Body of pancreas (tissue), 4 donors: ENCODE measurements at regions not wholly inside any gene's neighbourhood (a gene's known extent, or its start where the extent isn't known, plus 50 kb on each side); places are given as distances from the start of the nearest gene placed in this dataset.
A peak's percentile ranks its signal among the peaks of the same experiment; 100 is the strongest.

Source experiments
- ATAC-seq: fragments of 150-250 bp; one replicate; pipeline ENCODE4 v1.9.1; 2016
- DNase-seq, 4 donors: peaks; one replicate each; pipeline ENCODE4 v3.0.0-alpha.2; 2019
- H3K27ac ChIP-seq, 4 donors: fragments of 200-600 bp; sonication (generic); 1 replicate in 3 of 4; 2 replicates in 1 of 4; pipeline versions ENCODE4 v1.5.1 to v1.6.1; 2016 to 2019; ENCODE audit warnings: mild to moderate bottlenecking in 1 of 4, mixed read lengths in 1 of 4, moderate library complexity in 1 of 4
- H3K27me3 ChIP-seq, 2 donors: fragments of 200-600 bp; sonication (generic); one replicate each; pipeline ENCODE4 v1.6.0; 2016; ENCODE audit warnings: mild to moderate bottlenecking in 1 of 2
- H3K36me3 ChIP-seq, 2 donors: fragments of 200-600 bp; sonication (generic); replicated peaks in 1 of 2; 2 replicates each; pipeline ENCODE4 v1.5.1; 2016; ENCODE audit warnings: low read depth in 2 of 2; ENCODE audit not compliant: insufficient read depth in 1 of 2
- H3K4me1 ChIP-seq: fragments of 200-600 bp; sonication (generic); one replicate; pipeline ENCODE4 v1.6.0; 2016
- H3K4me3 ChIP-seq, 2 donors: fragments of 200-600 bp; sonication (generic); 1 replicate in 1 of 2; 2 replicates in 1 of 2; pipeline ENCODE4 v1.5.1; 2016 to 2019
- H3K9me3 ChIP-seq, 3 donors: fragments of 200-600 bp; sonication (generic); 1 replicate in 2 of 3; 2 replicates in 1 of 3; pipeline ENCODE4 v1.5.1; 2016
- POLR2A ChIP-seq, 3 donors: fragments of 450-650 bp; IDR thresholded peaks; one replicate each; pipeline ENCODE4 v1.6.1; 2016; ENCODE audit warnings: antibody characterized with exemption in 3 of 3, mild to moderate bottlenecking in 2 of 3
- WGBS, 2 donors: methylation state at CpG; one replicate each; pipeline ENCODE4 v1.1.5; 2017; 5-methylcytosine and 5-hydroxymethylcytosine counted together
- intact Hi-C: fragments of 100-400 bp; cut with DNase I; formaldehyde crosslinking; loops from one replicate; pipeline ENCODE4 v1.15.1; 2023
- TF ChIP-seq, protein P1 (sequence below), 7 experiments: fragments of 450-650 bp in 4 of 7; fragments of 200-600 bp in 3 of 7; sonication (generic) in 3 of 7; IDR thresholded peaks; one replicate each; pipeline ENCODE4 v1.5.1; 2016 to 2019; ENCODE audit warnings: antibody characterized with exemption in 7 of 7

DNA sequence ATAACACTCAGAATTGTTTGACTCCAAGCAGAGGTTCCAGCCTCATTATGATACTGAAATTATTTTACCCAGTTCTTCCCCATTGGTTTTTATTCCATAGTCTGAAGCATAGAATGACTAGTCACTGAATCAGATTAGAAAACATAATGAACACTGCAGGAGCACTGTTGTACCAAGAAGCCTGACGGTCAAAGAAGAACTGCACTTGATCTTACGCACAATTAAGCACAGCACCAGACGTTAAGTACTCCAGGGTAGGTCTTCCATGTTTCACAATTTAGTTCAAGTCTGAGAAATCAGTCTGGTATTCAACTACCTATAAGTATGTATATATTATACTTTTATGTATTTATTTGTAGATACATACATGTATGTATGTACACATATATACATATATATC, 973.5 kb upstream of the SPRY2 start:
- TF ChIP-seq POLR2A (IDR thresholded peaks at IDR 0.05): no peak
- TF ChIP-seq, protein P1, sequence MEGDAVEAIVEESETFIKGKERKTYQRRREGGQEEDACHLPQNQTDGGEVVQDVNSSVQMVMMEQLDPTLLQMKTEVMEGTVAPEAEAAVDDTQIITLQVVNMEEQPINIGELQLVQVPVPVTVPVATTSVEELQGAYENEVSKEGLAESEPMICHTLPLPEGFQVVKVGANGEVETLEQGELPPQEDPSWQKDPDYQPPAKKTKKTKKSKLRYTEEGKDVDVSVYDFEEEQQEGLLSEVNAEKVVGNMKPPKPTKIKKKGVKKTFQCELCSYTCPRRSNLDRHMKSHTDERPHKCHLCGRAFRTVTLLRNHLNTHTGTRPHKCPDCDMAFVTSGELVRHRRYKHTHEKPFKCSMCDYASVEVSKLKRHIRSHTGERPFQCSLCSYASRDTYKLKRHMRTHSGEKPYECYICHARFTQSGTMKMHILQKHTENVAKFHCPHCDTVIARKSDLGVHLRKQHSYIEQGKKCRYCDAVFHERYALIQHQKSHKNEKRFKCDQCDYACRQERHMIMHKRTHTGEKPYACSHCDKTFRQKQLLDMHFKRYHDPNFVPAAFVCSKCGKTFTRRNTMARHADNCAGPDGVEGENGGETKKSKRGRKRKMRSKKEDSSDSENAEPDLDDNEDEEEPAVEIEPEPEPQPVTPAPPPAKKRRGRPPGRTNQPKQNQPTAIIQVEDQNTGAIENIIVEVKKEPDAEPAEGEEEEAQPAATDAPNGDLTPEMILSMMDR (IDR thresholded peaks at IDR 0.05): no peak
- Histone ChIP-seq H3K36me3 (no peaks in the 10 kb centered on the region), H3K4me3 (no peak overlapping the region), H3K27me3 (no peaks in the 10 kb centered on the region), H3K9me3 (no peaks in the 10 kb centered on the region), H3K27ac (no peak overlapping the region), H3K4me1 (no peaks in the 10 kb centered on the region)
- WGBS, 2 donors: 84 to 86% methylated on average over 3 of the region's 3 CpGs
- intact Hi-C loops: no loop called here
- DNase-seq (no peak), ATAC-seq (no peak)

DNA sequence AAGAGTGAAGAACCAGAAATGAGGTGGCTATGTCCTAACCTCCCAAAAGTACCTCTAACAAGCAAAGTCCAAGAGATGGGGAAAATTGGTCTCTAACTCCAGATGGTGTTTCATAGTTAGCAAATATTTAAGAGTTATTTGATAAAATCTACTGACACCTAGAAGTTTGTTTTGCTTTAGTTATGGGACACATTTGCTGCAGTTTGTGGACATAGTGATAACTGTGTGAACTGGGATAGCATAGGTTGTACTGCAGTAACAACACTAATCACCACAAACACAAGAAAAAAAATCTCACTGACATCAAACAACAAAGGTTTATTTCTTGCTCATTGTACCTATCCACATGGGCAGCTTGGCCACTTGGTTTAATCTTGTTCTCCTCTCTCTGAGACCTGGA, 965.0 kb upstream of the SPRY2 start:
- peaks cover 27% of the 10 kb centered on the region for H3K4me1 ChIP-seq
- peak; percentile 85 for ATAC-seq
- TF ChIP-seq POLR2A (IDR thresholded peaks at IDR 0.05): no peak
- TF ChIP-seq, protein P1 (IDR thresholded peaks at IDR 0.05): no peak
- H3K27ac ChIP-seq: no peak overlapping the region
- no peak overlapping the region for H3K4me3 ChIP-seq
- intact Hi-C loops: no loop called here
- H3K9me3 ChIP-seq: no peaks in the 10 kb centered on the region
- no peaks in the 10 kb centered on the region for H3K36me3 ChIP-seq
- DNase-seq: peak in 1 of 4 donors; percentile 13
- no peaks in the 10 kb centered on the region for H3K27me3 ChIP-seq

DNA sequence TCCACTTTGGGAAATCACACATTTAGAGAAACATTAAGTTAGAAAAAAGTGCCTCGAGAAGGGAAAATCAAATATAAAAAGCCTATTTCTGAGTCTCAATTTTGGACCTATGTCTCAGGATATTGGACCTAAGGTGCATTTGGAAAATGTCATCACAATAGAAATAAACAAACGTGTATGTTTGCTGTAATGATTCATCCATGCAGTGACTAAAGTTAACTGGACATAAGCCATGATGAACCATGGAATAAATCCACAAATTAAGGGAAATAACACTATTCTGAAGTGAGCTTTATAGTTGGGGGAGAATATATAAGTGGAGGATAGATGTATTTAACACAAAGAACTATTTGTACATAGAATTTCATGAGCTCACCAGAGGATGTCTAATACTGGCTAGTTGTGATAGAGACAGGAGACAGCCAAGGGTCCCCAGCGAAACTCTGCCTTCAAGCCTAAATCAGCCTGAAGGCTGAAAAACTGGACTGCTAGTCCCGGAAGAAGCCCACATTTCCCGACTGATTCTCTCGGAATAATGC, 963.3 kb upstream of the SPRY2 start:
- TF ChIP-seq, protein P1 (IDR thresholded peaks at IDR 0.05): no peak
- TF ChIP-seq POLR2A (IDR thresholded peaks at IDR 0.05): no peak
- DNase-seq: no peak
- Histone ChIP-seq H3K9me3 (no peaks in the 10 kb centered on the region), H3K4me3 (no peak overlapping the region), H3K36me3 (no peaks in the 10 kb centered on the region), H3K4me1 (peaks cover 27% of the 10 kb centered on the region), H3K27ac (no peak overlapping the region), H3K27me3 (no peaks in the 10 kb centered on the region)
- WGBS, 2 donors: 76 to 87% methylated on average over 6 of the region's 6 CpGs
- intact Hi-C loops: no loop called here
- no peak for ATAC-seq

DNA sequence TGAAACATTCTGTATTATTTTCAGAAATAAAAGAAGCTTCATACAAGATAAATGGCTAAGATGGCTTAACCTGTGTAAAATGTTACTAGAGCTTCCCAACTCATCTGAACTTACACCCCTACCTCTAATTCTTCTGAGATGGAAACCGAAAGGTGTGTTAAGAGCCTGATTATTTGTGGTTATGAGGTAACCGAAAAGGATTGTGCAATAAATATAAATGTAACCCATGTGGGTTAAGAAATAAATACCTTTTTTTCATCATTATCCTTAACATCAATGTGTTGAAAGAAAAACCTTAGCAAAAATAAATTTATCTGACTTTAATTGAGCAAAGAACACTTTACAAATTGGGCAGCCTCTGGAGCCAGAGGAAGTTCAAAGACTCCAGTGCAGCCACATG, 961.8 kb upstream of the SPRY2 start:
- 85 to 90% methylated on average over 2 of the region's 2 CpGs for WGBS, 2 donors
- Histone ChIP-seq H3K9me3 (no peaks in the 10 kb centered on the region), H3K36me3 (no peaks in the 10 kb centered on the region), H3K4me3 (no peak overlapping the region), H3K4me1 (peaks cover 27% of the 10 kb centered on the region), H3K27ac (no peak overlapping the region), H3K27me3 (no peaks in the 10 kb centered on the region)
- intact Hi-C loops: no loop called here
- no peak for ATAC-seq
- TF ChIP-seq, protein P1 (IDR thresholded peaks at IDR 0.05): no peak
- TF ChIP-seq POLR2A (IDR thresholded peaks at IDR 0.05): no peak
- DNase-seq: no peak

DNA sequence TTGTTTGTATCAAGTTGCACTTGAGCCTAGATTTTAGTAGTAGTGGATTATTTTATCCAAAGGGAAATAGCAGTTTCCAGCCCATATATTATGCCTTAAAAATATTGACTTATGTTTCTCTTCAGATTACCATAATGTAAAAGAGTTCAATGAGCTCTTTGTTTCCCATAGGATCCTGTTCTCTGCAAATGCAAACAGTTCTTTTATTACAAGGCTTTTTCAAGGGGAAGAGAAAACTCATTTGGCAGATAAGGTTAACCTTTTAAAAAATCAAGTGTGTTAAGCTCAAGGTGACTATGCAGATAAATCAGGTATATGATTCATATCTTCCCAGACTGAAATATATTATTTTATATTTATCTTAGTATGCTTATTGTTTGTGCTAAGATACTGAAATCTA, 961.2 kb upstream of the SPRY2 start:
- no peaks in the 10 kb centered on the region for H3K9me3 ChIP-seq
- H3K27me3 ChIP-seq: no peaks in the 10 kb centered on the region
- H3K4me3 ChIP-seq: no peak overlapping the region
- H3K27ac ChIP-seq: no peak overlapping the region
- DNase-seq (no peak), ATAC-seq (no peak)
- intact Hi-C loops: no loop called here
- peaks cover 27% of the 10 kb centered on the region for H3K4me1 ChIP-seq
- H3K36me3 ChIP-seq: no peaks in the 10 kb centered on the region
- no peak for TF ChIP-seq POLR2A (IDR thresholded peaks at IDR 0.05)
- TF ChIP-seq, protein P1 (IDR thresholded peaks at IDR 0.05): no peak
